NT2/D1 (cell line): ENCODE measurements at regions not wholly inside any gene's neighbourhood (a gene's known extent, or its start where the extent isn't known, plus 50 kb on each side); places are given as distances from the start of the nearest gene placed in this dataset.

Experiments
- YY1 ChIP-seq: IDR thresholded peaks from 2 replicates; pipeline ENCODE4 v1.6.1; 2011; ENCODE audit not compliant: insufficient read length, insufficient read depth
- ZNF274 ChIP-seq: IDR thresholded peaks from 2 replicates; pipeline ENCODE4 v1.6.1; 2011; ENCODE audit warnings: mild to moderate bottlenecking, low read depth, low read length

DNA sequence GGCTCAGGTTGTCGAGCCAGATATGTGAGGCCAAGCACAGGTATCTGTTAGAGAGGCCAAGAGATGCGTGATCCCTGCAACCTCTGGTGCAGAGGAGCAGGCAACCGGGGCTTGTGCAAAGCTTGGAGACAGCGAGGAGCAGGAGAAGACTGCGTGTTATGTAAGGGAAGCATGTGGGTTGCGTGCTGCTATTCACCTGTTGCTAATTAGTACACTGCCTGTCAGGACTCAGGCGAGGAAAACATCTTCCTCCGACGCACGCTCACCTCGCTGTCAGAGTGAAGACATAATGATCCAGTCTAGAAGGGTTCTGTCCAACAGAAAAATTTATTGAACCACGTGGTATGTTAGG is 102.5 kb downstream of the HNRNPLL start:
- TF ChIP-seq ZNF274 (no peak), YY1 (no peak)
